ENCODE measurements at regions not wholly inside any gene's neighbourhood (a gene's known extent, or its start where the extent isn't known, plus 50 kb on each side); places are given as distances from the start of the nearest gene placed in this dataset.
A peak's percentile ranks its signal among the peaks of the same experiment; 100 is the strongest.

GRCh38 chr15:69793781-69794451 lies 303.8 kb downstream of the TLE3 start:
- H3K4me1 ChIP-seq: peaks cover 0 to 11% (median 3%) of the 10 kb centered on the region in 4 donors
- in situ Hi-C loops (cut with MboI; ENCODE audit: low pct_ligation_motif_present in 1 of 4, low pct_unique_long_range_greater_than_20kb in 1 of 4, low sequenced_read_pairs in 3 of 4): no loop called here
- TF ChIP-seq POLR2A (IDR thresholded peaks at IDR 0.05) (no peak), POLR2AphosphoS5 (IDR thresholded peaks at IDR 0.05) (no peak), EP300 (IDR thresholded peaks at IDR 0.05; ENCODE audit: low read depth) (no peak)
- TF ChIP-seq, protein P1, sequence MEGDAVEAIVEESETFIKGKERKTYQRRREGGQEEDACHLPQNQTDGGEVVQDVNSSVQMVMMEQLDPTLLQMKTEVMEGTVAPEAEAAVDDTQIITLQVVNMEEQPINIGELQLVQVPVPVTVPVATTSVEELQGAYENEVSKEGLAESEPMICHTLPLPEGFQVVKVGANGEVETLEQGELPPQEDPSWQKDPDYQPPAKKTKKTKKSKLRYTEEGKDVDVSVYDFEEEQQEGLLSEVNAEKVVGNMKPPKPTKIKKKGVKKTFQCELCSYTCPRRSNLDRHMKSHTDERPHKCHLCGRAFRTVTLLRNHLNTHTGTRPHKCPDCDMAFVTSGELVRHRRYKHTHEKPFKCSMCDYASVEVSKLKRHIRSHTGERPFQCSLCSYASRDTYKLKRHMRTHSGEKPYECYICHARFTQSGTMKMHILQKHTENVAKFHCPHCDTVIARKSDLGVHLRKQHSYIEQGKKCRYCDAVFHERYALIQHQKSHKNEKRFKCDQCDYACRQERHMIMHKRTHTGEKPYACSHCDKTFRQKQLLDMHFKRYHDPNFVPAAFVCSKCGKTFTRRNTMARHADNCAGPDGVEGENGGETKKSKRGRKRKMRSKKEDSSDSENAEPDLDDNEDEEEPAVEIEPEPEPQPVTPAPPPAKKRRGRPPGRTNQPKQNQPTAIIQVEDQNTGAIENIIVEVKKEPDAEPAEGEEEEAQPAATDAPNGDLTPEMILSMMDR (IDR thresholded peaks at IDR 0.05): no peak

DNA sequence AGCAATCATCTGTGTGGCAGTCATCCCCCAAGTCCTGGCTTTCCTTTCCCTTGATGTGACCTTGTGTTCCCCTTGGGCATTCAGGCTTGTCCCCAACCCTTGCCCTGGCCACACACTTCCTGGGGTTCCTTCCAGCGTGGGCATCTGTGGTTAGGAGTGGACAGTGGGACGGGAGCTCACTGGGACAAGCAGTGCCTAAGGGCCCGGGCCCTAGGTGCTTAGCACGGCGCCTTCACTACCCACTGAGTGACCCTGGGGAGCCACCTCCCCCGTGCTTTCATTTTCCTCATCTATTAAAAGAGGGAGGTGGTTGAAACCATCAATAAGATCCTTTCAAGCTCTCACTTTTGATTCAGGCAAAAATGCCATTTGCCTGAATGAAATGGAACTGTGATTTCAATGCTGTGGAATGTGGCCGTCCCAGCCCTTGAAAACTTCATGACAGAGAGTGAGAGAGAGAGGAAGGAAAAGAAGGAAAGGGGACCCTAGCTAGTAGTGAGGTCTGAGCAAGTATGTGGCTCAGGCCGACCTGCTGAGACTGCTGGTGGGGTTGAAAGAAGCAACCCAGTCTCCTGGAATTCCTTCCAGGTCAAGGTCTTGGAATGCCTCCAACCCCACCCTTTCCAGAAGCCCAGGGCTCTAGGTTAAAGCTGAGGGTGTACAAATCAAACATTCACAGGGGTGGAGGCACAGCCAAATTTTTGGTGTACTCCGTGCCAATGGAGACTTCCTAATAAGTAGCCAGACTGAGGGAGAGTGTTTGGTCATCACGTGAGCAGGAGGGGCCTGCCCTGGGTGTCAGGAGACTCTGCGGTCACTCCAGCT lies 302.9 kb downstream of the TLE3 start:
- H3K4me3 ChIP-seq: no peak overlapping the region
- 76 to 77% methylated on average over 2 to 11 of the region's 11 CpGs for WGBS, 2 donors (ENCODE audit: low coverage in 1 of 2)
- intact Hi-C loops (cut with DNase I; ENCODE audit: low total_unique reads) (no loop called here), in situ Hi-C loops (cut with MboI; ENCODE audit: low pct_ligation_motif_present in 1 of 4, low pct_unique_long_range_greater_than_20kb in 1 of 4, low sequenced_read_pairs in 3 of 4) (no loop called here)
- TF ChIP-seq, protein P1 (IDR thresholded peaks at IDR 0.05): no peak
- TF ChIP-seq EP300 (IDR thresholded peaks at IDR 0.05; ENCODE audit: low read depth): no peak
- TF ChIP-seq POLR2A (IDR thresholded peaks at IDR 0.05): no peak
- no peak for TF ChIP-seq POLR2AphosphoS5 (IDR thresholded peaks at IDR 0.05)
- H3K4me1 ChIP-seq: peaks cover 0 to 11% (median 3%) of the 10 kb centered on the region in 4 donors
- H3K27me3 ChIP-seq: no peaks in the 10 kb centered on the region
- H3K36me3 ChIP-seq: no peaks in the 10 kb centered on the region
- no peak for DNase-seq
- no peaks in the 10 kb centered on the region for H3K9me3 ChIP-seq
- H3K27ac ChIP-seq: peak overlapping the region; percentile 23 to 64 (median 54)

More at GRCh38 chr15:69793781-69794451, 303.8 kb downstream of the TLE3 start:
- no peak for DNase-seq
- no peak overlapping the region for H3K4me3 ChIP-seq
- 71 to 77% methylated on average over 3 to 9 of the region's 9 CpGs for WGBS, 2 donors (ENCODE audit: low coverage in 1 of 2)
- peak overlapping the region in 3 of 4 donors; percentile 47 to 64 (median 62) for H3K27ac ChIP-seq
- no peaks in the 10 kb centered on the region for H3K36me3 ChIP-seq
- intact Hi-C loops (cut with DNase I; ENCODE audit: low total_unique reads): no loop called here
- peaks cover 4% of the 10 kb centered on the region for H3K27me3 ChIP-seq
- no peaks in the 10 kb centered on the region for H3K9me3 ChIP-seq

DNA sequence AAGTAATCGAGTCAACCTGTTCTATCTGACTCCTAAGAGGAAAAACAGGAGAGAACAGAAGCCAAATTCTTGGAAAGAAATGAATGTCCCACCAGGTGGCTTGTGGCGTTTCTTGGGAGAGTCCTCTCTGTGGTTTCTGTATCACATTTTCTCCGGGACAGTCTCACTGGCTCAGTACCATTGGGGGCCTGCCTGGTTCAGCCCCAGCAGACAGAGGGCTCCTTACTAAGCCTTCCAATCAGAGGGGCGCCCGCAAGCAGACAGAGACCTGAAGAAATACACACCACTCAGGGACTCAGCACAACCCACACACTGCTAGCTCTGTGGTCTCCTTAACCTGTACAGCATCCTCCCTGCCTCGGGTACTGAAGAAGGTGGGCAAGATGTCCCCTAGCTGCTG lies 302.1 kb downstream of the TLE3 start:
- WGBS, 2 donors (ENCODE audit: low coverage in 1 of 2): 82 to 84% methylated on average over 5 of the region's 6 CpGs
- intact Hi-C loops (cut with DNase I; ENCODE audit: low total_unique reads): no loop called here
- TF ChIP-seq POLR2A (IDR thresholded peaks at IDR 0.05) (no peak), EP300 (IDR thresholded peaks at IDR 0.05; ENCODE audit: low read depth) (no peak), POLR2AphosphoS5 (IDR thresholded peaks at IDR 0.05) (no peak)
- TF ChIP-seq, protein P1 (IDR thresholded peaks at IDR 0.05): no peak
- Histone ChIP-seq H3K36me3 (no peaks in the 10 kb centered on the region), H3K9me3 (no peaks in the 10 kb centered on the region), H3K27me3 (no peaks in the 10 kb centered on the region), H3K27ac (peak overlapping the region; percentile 23 to 64 (median 54)), H3K4me3 (no peak overlapping the region), H3K4me1 (peaks cover 0 to 11% (median 3%) of the 10 kb centered on the region in 4 donors)
- DNase-seq: no peak
- in situ Hi-C loops (cut with MboI; ENCODE audit: low pct_ligation_motif_present in 1 of 4, low pct_unique_long_range_greater_than_20kb in 1 of 4, low sequenced_read_pairs in 3 of 4): no loop called here

DNA sequence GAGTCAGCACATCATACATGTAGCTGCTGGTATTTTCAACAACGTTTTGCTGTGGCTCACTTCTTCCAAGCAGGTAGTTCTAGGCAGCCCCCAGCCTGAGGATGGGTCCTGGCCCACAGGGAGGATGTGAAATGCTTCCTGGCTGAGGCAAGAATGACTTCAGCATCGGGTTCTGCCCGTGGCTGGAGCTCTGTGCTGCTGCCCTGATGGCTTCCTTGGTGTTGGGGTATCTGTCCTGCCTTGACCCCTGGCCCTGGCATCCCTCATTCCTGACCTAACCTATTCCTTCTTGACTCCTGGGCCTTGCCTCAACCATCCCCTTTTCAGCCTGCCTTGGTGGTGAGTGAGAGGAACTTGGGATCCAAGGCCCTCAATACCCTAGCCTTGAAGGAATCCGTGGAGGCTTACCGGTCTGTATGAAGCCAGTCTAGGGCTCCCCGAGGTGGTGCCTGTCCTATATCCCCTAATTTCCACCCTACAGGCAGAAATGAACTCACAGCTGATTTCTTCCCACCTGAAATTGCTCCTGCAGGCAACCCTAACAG lies 300.6 kb downstream of the TLE3 start:
- no peak for DNase-seq
- no peak for TF ChIP-seq EP300 (IDR thresholded peaks at IDR 0.05; ENCODE audit: low read depth)
- TF ChIP-seq POLR2A (IDR thresholded peaks at IDR 0.05): no peak
- no peak for TF ChIP-seq POLR2AphosphoS5 (IDR thresholded peaks at IDR 0.05)
- TF ChIP-seq, protein P1 (IDR thresholded peaks at IDR 0.05): no peak
- Histone ChIP-seq H3K27ac (no peak overlapping the region), H3K4me1 (peaks cover 0 to 11% (median 3%) of the 10 kb centered on the region in 4 donors), H3K9me3 (no peaks in the 10 kb centered on the region), H3K36me3 (no peaks in the 10 kb centered on the region), H3K4me3 (no peak overlapping the region), H3K27me3 (no peaks in the 10 kb centered on the region)
- in situ Hi-C loops (cut with MboI; ENCODE audit: low pct_ligation_motif_present in 1 of 4, low pct_unique_long_range_greater_than_20kb in 1 of 4, low sequenced_read_pairs in 3 of 4) (no loop called here), intact Hi-C loops (cut with DNase I; ENCODE audit: low total_unique reads) (no loop called here)
- WGBS, 2 donors (ENCODE audit: low coverage in 1 of 2): 60% methylated on average over 6 of the region's 6 CpGs; no CpG with 5 or more reads in 1 of the 2 donors
